Epidermal melanocyte (primary cell): ENCODE measurements at regions not wholly inside any gene's neighbourhood (a gene's known extent, or its start where the extent isn't known, plus 50 kb on each side); places are given as distances from the start of the nearest gene placed in this dataset.

Experiments
- DNase-seq: peaks from one replicate; pipeline ENCODE4 v3.0.0; 2011; ENCODE audit warnings: low spot score; ENCODE audit not compliant: insufficient read length

- DNase-seq, result no peak
Observed at GRCh38 chr13:107497661-107498060, 717.7 kb downstream of the LIG4 start.

GRCh38 chr13:107493266-107493665 lies 722.1 kb downstream of the LIG4 start:
- DNase-seq, result no peak

DNA sequence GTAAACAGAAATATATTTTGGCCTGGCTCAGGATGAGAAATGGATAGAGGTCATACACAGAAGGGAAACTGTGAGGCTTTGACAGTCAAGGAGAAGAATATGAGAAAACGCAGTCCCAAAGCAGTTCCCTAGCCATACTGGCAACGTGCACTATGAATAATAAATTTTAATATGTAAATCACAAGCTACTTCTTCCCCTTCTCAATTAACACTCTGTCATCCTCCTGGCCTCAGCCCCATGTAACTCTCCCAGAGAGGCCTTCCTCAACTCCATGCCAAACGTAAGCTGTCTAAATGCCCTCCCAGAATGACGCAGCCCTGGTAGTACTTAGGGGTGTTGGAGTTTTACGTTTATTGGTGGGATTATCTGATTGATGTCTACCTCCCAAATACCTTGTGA lies 732.6 kb downstream of the LIG4 start:
- no peak for DNase-seq

DNA sequence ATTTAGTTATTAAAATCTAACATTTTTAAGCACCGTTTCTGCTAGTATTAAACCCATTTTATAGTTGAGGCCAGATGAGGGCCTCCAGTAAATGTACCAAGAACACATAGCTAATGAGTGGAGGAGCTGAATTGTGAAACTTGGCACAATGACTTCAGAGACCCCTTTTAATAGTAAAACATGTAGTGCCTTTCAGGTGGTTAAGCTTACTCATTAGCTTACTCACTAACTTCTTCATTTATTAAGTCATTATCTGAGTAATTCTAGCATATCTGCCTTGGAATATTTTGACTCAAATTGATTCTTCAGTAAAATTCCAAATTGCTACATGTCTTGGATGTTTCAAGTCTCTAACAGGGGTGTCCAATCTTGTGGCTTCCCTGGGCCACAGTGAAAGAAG lies 735.2 kb downstream of the LIG4 start:
- no peak for DNase-seq

DNA sequence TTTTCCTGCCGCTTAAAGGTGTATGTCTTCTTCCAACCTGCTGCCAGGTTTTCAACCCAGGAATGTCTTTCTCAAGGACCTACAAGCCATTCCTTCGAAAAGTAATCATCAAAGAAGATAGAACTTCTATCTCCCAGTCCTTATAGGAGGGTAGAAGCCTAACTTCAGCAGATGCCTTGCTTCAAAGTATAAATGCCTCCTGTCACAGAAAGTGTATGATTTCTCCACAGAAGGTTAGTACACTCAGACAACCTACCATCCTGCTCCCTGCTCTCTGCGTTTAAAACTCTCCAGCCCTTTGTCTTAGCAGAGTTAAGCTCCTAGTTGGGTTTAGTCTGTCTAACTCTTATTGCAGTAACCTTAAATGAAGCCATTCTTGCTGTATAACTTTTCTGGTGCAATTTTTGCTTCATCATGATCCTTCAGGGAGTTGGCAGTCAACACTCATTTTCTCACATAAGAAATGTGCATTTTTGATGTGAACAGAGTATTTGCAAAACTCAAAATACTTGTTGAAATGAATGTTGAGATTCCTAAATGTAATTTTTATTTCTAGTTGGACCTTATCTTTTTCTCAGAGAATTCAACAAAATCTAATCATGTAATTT lies 737.5 kb downstream of the LIG4 start:
- no peak for DNase-seq

- no peak for DNase-seq
Observed at GRCh38 chr13:107475753-107476453, 739.4 kb downstream of the LIG4 start.

- DNase-seq, result no peak
Observed at GRCh38 chr13:107473253-107473652, 742.1 kb downstream of the LIG4 start.

DNA sequence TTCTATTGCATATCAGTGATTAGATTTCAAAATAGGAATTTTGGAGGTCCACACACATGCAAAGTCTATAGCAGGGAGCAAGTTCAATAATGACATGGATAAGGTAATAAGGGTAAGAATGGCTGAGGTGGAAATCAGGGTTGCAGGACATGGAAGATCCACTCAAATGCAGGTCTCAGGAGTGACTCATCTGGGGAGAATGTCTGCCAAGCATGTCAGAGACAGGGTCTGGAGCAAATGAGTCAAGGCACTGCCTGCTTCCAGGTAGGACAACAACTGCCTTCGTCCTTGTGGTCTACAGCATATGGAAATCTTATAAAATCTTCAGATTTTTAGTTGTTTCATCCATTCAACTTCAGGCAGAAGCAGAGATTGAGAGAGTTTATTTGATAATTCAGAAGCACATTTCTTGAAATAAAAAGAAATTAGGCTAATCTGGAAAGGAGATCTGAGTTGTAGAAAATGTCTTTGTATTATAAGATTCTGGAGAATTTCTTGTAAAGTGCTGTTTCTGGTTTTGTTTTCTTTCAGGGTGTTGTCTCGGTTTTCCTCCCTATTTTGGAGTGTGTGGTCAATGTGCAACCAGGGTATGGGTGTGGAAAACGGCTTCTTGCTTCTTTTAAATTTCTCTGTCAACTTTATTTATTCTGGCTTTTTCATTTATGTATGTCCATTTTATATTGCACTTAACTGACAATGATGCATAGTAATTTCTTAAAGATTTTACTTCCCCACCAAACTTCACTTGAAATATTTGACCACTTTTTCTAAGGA lies 748.8 kb downstream of the LIG4 start:
- DNase-seq, result no peak

DNA sequence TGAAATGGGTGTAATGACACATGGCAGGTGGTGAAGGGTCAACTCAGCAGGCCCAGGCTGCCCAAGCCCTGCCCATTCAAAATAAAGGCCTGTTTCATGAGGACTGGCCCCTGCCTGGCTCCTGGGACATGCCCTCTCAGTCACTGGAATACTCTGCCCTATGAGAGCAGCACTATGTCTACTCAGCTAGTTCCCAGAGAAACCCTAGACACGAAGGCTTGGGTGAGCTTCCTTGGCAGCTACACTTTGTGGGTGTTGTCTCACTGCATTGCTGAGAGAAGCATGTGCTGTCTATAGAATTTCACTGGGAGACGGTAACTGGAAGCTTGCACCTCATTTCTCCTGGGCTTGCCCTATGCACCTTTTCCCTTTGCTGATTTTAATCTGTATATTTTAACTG lies 752.8 kb downstream of the LIG4 start:
- DNase-seq, result no peak

DNA sequence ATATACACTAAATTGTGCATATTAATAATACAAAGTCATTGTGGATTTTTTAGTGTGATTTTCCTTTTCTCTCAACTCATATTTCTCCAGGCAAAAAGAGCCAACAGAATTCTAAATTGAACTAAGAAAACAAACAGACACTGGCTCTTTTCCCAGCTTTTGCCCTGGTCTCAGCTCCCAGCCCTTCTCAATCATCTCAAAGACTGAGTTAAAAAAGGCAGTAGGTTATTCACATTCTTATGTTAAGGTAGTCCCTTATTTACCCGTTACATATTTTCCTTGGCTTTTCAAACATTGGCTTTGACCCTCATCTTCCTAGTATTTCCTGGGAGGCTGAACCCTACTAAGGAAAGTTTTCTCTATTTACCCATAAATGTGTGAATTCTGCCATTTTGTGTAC lies 753.6 kb downstream of the LIG4 start:
- DNase-seq, result no peak

- DNase-seq, result no peak
Observed at GRCh38 chr13:107459430-107459829, 755.9 kb downstream of the LIG4 start.

GRCh38 chr13:107458269-107458668 lies 757.1 kb downstream of the LIG4 start:
- DNase-seq, result no peak

- DNase-seq, result no peak
Observed at GRCh38 chr13:107457686-107458085, 757.6 kb downstream of the LIG4 start.

GRCh38 chr13:107456431-107456830 lies 758.9 kb downstream of the LIG4 start:
- no peak for DNase-seq

- DNase-seq, result no peak
Observed at GRCh38 chr13:107452833-107453232, 762.5 kb downstream of the LIG4 start.

GRCh38 chr13:107450931-107451330 lies 764.4 kb downstream of the LIG4 start:
- DNase-seq, result no peak

DNA sequence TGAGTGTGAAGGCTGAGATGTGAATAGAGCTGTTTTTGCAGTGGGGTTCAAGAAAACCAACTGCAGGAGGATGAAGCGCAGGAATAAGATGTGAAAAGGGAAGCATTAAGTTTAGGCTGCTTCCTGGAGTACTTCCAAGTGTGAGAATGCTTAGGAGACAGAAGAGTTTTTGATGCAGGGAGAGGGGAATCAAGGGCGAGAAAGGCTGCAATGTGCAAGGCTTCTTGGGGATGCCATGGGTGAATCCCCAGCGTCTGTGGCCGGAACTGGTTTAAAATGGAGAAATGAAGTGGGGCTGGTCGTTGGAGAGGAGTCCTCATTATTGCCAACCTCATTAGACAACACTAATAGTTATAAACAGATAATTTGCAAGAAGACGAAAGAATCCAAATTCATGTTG lies 764.9 kb downstream of the LIG4 start:
- DNase-seq, result no peak

DNA sequence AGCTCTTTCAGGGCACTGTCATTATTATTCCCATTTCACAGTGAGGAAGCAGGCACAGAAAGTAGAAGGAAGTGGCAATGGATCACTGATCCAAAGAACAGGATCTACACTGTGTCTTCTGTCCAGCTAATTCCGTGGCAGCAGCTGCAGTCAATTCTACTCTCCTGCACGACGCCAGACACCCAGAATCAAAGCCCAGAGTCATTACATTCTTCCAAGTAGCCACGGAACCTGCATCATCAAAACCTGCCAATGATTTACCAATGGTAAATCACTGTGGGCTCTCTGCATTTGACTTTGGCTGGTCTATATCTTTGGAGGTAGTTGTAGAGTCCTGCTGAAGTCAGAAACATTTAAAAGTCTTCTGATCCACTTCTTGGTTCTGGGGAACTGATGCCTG lies 767.7 kb downstream of the LIG4 start:
- DNase-seq, result no peak

DNA sequence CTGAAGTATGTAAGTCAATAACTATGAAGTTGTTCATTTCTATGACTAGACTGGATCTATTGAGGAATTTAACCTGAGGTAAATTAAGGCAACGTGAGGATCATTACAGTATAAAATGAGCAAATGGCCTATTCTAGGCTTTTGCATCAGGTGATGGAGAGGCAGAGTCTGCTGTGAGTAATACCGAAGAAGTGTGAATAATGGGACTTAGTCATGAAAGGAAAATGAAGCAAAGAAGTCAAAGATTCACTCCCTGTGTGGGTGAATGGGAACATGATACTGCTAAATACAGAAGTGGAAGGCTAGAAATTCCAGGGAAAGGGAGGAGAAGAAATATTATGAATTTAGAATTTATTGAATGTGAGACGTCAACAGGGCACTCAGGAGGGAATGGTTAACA lies 774.1 kb downstream of the LIG4 start:
- no peak for DNase-seq

GRCh38 chr13:107438251-107438650 lies 777.1 kb downstream of the LIG4 start:
- no peak for DNase-seq

DNA sequence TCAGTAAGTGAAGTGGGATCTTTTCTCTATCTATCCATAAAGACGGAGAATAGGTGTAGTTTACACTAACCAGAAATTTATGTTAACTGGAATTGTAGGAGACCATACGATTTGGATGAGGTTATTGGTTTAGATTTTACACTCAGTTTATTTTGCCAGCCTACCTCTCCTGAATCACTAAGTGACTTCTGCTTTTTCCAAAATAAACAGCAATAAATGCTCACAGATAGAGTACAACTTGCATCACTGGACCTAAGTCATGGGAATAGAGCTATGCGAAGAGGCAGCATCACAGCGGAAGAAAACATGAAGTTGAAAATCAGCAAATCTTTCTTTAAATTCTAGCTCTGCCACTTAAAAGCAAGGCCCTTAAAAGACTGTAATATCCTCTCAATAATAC lies 781.0 kb downstream of the LIG4 start:
- no peak for DNase-seq

- no peak for DNase-seq
Observed at GRCh38 chr13:107427536-107427935, 787.8 kb downstream of the LIG4 start.

- DNase-seq, result no peak
Observed at GRCh38 chr13:107422421-107422820, 792.9 kb downstream of the LIG4 start.
